Endothelial cell (in vitro differentiated cells): ENCODE measurements at regions not wholly inside any gene's neighbourhood (a gene's known extent, or its start where the extent isn't known, plus 50 kb on each side); places are given as distances from the start of the nearest gene placed in this dataset.
A peak's percentile ranks its signal among the peaks of the same experiment; 100 is the strongest.
"Not testable (repeated sequence)": the region's sequence is repeated elsewhere in the genome, so short reads cannot be mapped to it uniquely, and the experiment has no call there.

ENCODE experiments used
- DNase-seq: peaks from one replicate; pipeline ENCODE4 v3.0.0; 2021; ENCODE audit warnings: low spot score
- H3K27ac Mint-ChIP-seq: one replicate; pipeline ENCODE4 v1.8.0; 2021; ENCODE audit warnings: mixed read lengths, inconsistent platforms; ENCODE audit not compliant: unreplicated experiment
- H3K27me3 Mint-ChIP-seq: one replicate; pipeline ENCODE4 v1.8.0; 2021; ENCODE audit warnings: mild to moderate bottlenecking, moderate library complexity, mixed read lengths, inconsistent platforms; ENCODE audit not compliant: unreplicated experiment
- H3K36me3 Mint-ChIP-seq: one replicate; pipeline ENCODE4 v1.8.0; 2021; ENCODE audit warnings: mild to moderate bottlenecking, low read depth, mixed read lengths, inconsistent platforms; ENCODE audit not compliant: unreplicated experiment
- H3K4me1 Mint-ChIP-seq: one replicate; pipeline ENCODE4 v1.8.0; 2021; ENCODE audit warnings: mild to moderate bottlenecking, mixed read lengths, inconsistent platforms; ENCODE audit not compliant: unreplicated experiment
- H3K4me3 Mint-ChIP-seq: one replicate; pipeline ENCODE4 v1.8.0; 2021; ENCODE audit warnings: mild to moderate bottlenecking, mixed read lengths, inconsistent platforms; ENCODE audit not compliant: unreplicated experiment
- H3K9me3 Mint-ChIP-seq: one replicate; pipeline ENCODE4 v1.8.0; 2021; ENCODE audit warnings: mixed read lengths, inconsistent platforms; ENCODE audit not compliant: unreplicated experiment
- TF ChIP-seq, protein P1 (sequence below): fragments of 200-600 bp; sonication (generic); IDR thresholded peaks from one replicate; pipeline ENCODE4 v1.5.0; 2021; ENCODE audit warnings: antibody characterized with exemption; ENCODE audit not compliant: unreplicated experiment

DNA sequence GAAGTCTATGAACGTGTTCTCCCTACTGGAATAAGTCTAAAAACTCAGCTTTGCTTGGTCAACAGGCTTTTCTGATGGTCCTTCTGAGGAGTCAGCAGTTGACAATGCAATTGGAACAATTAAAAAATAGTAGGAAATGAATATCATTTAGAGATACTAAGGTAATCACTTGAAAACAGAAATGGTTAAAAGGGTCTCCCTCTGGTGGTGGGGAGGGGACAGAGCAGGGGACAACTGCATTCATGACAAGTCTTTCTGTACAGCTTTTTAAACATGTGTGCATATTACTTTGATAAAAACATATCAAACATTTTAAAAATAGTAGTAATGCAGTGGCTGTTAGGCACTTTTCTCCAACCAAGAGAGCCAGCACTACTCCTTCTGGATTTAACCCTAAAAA lies 119.9 kb upstream of the FHIT start:
- no peaks in the 10 kb centered on the region for H3K9me3 Mint-ChIP-seq
- H3K4me3 Mint-ChIP-seq = no peak overlapping the region
- H3K36me3 Mint-ChIP-seq = no peaks in the 10 kb centered on the region
- TF ChIP-seq, protein P1, sequence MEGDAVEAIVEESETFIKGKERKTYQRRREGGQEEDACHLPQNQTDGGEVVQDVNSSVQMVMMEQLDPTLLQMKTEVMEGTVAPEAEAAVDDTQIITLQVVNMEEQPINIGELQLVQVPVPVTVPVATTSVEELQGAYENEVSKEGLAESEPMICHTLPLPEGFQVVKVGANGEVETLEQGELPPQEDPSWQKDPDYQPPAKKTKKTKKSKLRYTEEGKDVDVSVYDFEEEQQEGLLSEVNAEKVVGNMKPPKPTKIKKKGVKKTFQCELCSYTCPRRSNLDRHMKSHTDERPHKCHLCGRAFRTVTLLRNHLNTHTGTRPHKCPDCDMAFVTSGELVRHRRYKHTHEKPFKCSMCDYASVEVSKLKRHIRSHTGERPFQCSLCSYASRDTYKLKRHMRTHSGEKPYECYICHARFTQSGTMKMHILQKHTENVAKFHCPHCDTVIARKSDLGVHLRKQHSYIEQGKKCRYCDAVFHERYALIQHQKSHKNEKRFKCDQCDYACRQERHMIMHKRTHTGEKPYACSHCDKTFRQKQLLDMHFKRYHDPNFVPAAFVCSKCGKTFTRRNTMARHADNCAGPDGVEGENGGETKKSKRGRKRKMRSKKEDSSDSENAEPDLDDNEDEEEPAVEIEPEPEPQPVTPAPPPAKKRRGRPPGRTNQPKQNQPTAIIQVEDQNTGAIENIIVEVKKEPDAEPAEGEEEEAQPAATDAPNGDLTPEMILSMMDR = peak; percentile 80
- no peak overlapping the region for H3K27ac Mint-ChIP-seq
- peaks cover 4% of the 10 kb centered on the region for H3K4me1 Mint-ChIP-seq
- peak; percentile 22 for DNase-seq
- no peaks in the 10 kb centered on the region for H3K27me3 Mint-ChIP-seq

GRCh38 chr3:61372723-61373122 lies 121.5 kb upstream of the FHIT start:
- Mint-ChIP-seq H3K9me3 (no peaks in the 10 kb centered on the region), H3K36me3 (no peaks in the 10 kb centered on the region), H3K4me1 (peaks cover 4% of the 10 kb centered on the region), H3K4me3 (no peak overlapping the region), H3K27me3 (no peaks in the 10 kb centered on the region), H3K27ac (no peak overlapping the region)
- DNase-seq = no peak
- TF ChIP-seq, protein P1 = no peak

DNA sequence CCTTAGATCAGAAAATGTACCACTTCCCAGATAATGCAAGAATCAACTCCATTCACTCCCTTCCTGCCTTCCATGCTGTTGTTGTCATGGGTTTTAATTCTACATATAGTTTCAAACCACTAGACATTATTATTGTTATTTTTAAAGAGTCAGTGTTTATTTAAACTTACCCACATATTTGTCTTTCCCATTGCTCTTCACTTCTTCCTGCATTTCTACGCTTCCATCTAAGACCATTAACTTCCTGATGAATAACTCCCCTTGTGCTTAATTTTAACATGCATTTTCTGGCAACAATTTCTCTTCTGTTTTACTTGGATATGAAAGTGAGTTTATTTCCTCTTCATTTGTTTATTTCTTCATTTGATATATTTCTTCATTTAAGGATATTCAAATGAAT lies 127.1 kb upstream of the FHIT start:
- no peaks in the 10 kb centered on the region for H3K27me3 Mint-ChIP-seq
- no peaks in the 10 kb centered on the region for H3K9me3 Mint-ChIP-seq
- no peaks in the 10 kb centered on the region for H3K36me3 Mint-ChIP-seq
- no peaks in the 10 kb centered on the region for H3K4me1 Mint-ChIP-seq
- TF ChIP-seq, protein P1 = no peak
- no peak for DNase-seq
- no peak overlapping the region for H3K27ac Mint-ChIP-seq
- H3K4me3 Mint-ChIP-seq = no peak overlapping the region

DNA sequence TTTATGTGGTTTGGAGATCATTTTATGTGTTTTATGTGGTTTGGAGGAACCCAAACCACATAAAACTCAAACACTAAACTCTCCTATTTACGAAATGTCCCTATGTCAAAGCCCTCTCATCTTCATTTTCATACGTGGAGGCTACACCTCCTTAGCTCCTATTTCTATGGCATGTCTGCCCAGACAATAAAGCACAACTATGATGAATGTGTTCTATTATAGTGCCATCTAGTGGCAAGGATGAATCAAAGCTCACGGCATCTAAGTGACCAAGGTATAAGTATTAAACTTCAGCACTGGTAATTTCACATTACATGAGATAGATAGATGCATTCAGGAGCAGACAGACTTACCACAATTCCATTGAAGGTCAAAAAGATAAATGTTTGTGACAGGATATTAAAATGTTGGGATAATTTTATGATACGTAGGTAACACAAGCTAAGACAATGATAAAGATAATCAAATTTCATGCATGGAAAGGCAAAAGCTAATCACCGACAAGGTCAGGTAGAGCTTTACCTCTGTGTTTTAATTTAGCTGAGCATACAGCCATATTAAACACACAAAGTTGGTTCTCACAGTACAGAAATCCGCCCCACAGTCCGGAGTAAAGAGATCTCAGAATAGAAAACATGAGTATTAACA lies 130.6 kb upstream of the FHIT start:
- no peak for DNase-seq
- Mint-ChIP-seq H3K27ac (no peak overlapping the region), H3K27me3 (no peaks in the 10 kb centered on the region), H3K36me3 (no peaks in the 10 kb centered on the region), H3K9me3 (no peaks in the 10 kb centered on the region), H3K4me3 (no peak overlapping the region), H3K4me1 (no peaks in the 10 kb centered on the region)
- TF ChIP-seq, protein P1 = peak; percentile 66

- H3K4me1 Mint-ChIP-seq = no peaks in the 10 kb centered on the region
- peaks cover 6% of the 10 kb centered on the region for H3K9me3 Mint-ChIP-seq
- no peaks in the 10 kb centered on the region for H3K27me3 Mint-ChIP-seq
- no peak overlapping the region for H3K4me3 Mint-ChIP-seq
- DNase-seq = no peak
- H3K36me3 Mint-ChIP-seq = no peaks in the 10 kb centered on the region
- H3K27ac Mint-ChIP-seq = no peak overlapping the region
- TF ChIP-seq, protein P1 = no peak
Observed at GRCh38 chr3:61387817-61388216, 136.6 kb upstream of the FHIT start.

DNA sequence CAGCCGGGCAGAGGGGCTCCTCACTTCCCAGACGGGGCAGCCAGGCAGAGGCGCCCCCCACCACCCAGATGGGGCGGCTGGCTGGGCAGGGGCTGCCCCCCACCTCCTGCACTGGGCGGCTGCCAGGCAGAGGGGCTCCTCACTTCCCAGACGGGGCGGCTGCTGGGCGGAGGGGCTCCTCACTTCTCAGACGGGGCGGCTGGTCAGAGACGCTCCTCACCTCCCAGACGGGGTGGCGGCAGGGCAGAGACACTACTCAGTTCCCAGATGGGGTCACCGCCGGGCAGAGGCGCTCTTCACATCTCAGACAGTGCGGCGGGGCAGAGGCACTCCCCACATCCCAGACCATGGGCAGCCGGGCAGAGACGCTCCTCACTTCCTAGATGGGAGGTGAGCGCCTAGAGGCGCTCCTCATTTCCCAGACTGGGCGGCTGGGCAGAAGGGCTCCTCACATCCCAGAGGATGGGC lies 142.3 kb upstream of the FHIT start:
- H3K27me3 Mint-ChIP-seq, H3K4me3 Mint-ChIP-seq, H3K27ac Mint-ChIP-seq, H3K4me1 Mint-ChIP-seq, H3K36me3 Mint-ChIP-seq, DNase-seq, H3K9me3 Mint-ChIP-seq: not testable (repeated sequence)
